ENCODE measurements at regions not wholly inside any gene's neighbourhood (a gene's known extent, or its start where the extent isn't known, plus 50 kb on each side); places are given as distances from the start of the nearest gene placed in this dataset.

GRCh38 chr18:6659963-6660725, 69.4 kb upstream of the ARHGAP28 start:
- Histone ChIP-seq H3K9me2 (ENCODE audit: low read depth, low read length) (no peaks in the 10 kb centered on the region), H3K4me3 (ENCODE audit: low read depth, low read length, poor library complexity, severe bottlenecking) (no peak overlapping the region), H3K9me3 (ENCODE audit: low read length) (no peaks in the 10 kb centered on the region), H3K36me3 (ENCODE audit: insufficient read depth, low read length) (no peaks in the 10 kb centered on the region), H3K27ac (ENCODE audit: low read depth, low read length, poor library complexity, severe bottlenecking) (no peak overlapping the region), H3K79me2 (ENCODE audit: insufficient read depth, low read length) (no peaks in the 10 kb centered on the region), H3K27me3 (ENCODE audit: insufficient read depth, low read length) (no peaks in the 10 kb centered on the region), H4K20me1 (ENCODE audit: insufficient read depth, low read length) (no peaks in the 10 kb centered on the region), H2AFZ (ENCODE audit: low read length) (no peak overlapping the region), H3K4me2 (ENCODE audit: low read length) (no peak overlapping the region), H3K9ac (ENCODE audit: low read length) (no peak overlapping the region), H3F3A (ENCODE audit: insufficient read depth, low read length) (no peaks in the 10 kb centered on the region), H3K4me1 (ENCODE audit: insufficient read depth, low read length, severe bottlenecking) (no peaks in the 10 kb centered on the region)
- TF ChIP-seq CTCF (IDR thresholded peaks at IDR 0.05; ENCODE audit: low read length) (no peak), EZH2 (IDR thresholded peaks at IDR 0.05; ENCODE audit: borderline replicate concordance, low read length) (no peak)

GRCh38 chr18:6661692-6662415, 67.7 kb upstream of the ARHGAP28 start:
- TF ChIP-seq EZH2 (IDR thresholded peaks at IDR 0.05; ENCODE audit: borderline replicate concordance, low read length) = no peak
- TF ChIP-seq CTCF (IDR thresholded peaks at IDR 0.05; ENCODE audit: low read length) = no peak
- Histone ChIP-seq H3K4me3 (ENCODE audit: low read depth, low read length, poor library complexity, severe bottlenecking) (no peak overlapping the region), H3K27ac (ENCODE audit: low read depth, low read length, poor library complexity, severe bottlenecking) (no peak overlapping the region), H2AFZ (ENCODE audit: low read length) (no peak overlapping the region), H3K4me1 (ENCODE audit: insufficient read depth, low read length, severe bottlenecking) (no peaks in the 10 kb centered on the region), H3F3A (ENCODE audit: insufficient read depth, low read length) (no peaks in the 10 kb centered on the region), H4K20me1 (ENCODE audit: insufficient read depth, low read length) (no peaks in the 10 kb centered on the region), H3K9me3 (ENCODE audit: low read length) (no peaks in the 10 kb centered on the region), H3K36me3 (ENCODE audit: insufficient read depth, low read length) (no peaks in the 10 kb centered on the region), H3K9ac (ENCODE audit: low read length) (no peak overlapping the region), H3K79me2 (ENCODE audit: insufficient read depth, low read length) (no peaks in the 10 kb centered on the region), H3K27me3 (ENCODE audit: insufficient read depth, low read length) (no peaks in the 10 kb centered on the region), H3K4me2 (ENCODE audit: low read length) (no peak overlapping the region), H3K9me2 (ENCODE audit: low read depth, low read length) (no peaks in the 10 kb centered on the region)

- Histone ChIP-seq H3K9me3 (ENCODE audit: low read length) (no peaks in the 10 kb centered on the region), H3K36me3 (ENCODE audit: insufficient read depth, low read length) (no peaks in the 10 kb centered on the region), H3K4me2 (ENCODE audit: low read length) (no peak overlapping the region), H3K27me3 (ENCODE audit: insufficient read depth, low read length) (no peaks in the 10 kb centered on the region), H4K20me1 (ENCODE audit: insufficient read depth, low read length) (no peaks in the 10 kb centered on the region), H3K27ac (ENCODE audit: low read depth, low read length, poor library complexity, severe bottlenecking) (no peak overlapping the region), H3F3A (ENCODE audit: insufficient read depth, low read length) (no peaks in the 10 kb centered on the region), H2AFZ (ENCODE audit: low read length) (no peak overlapping the region), H3K9ac (ENCODE audit: low read length) (no peak overlapping the region), H3K79me2 (ENCODE audit: insufficient read depth, low read length) (no peaks in the 10 kb centered on the region), H3K9me2 (ENCODE audit: low read depth, low read length) (no peaks in the 10 kb centered on the region), H3K4me1 (ENCODE audit: insufficient read depth, low read length, severe bottlenecking) (no peaks in the 10 kb centered on the region), H3K4me3 (ENCODE audit: low read depth, low read length, poor library complexity, severe bottlenecking) (no peak overlapping the region)
- no peak for TF ChIP-seq EZH2 (IDR thresholded peaks at IDR 0.05; ENCODE audit: borderline replicate concordance, low read length)
- no peak for TF ChIP-seq CTCF (IDR thresholded peaks at IDR 0.05; ENCODE audit: low read length)
These were observed 63.4 kb upstream of the ARHGAP28 start for GRCh38 chr18:6666012-6666685.

All from OCI-LY1 (cell line).